ENCODE measurements at regions not wholly inside any gene's neighbourhood (a gene's known extent, or its start where the extent isn't known, plus 50 kb on each side); places are given as distances from the start of the nearest gene placed in this dataset.
A peak's percentile ranks its signal among the peaks of the same experiment; 100 is the strongest.

DNA sequence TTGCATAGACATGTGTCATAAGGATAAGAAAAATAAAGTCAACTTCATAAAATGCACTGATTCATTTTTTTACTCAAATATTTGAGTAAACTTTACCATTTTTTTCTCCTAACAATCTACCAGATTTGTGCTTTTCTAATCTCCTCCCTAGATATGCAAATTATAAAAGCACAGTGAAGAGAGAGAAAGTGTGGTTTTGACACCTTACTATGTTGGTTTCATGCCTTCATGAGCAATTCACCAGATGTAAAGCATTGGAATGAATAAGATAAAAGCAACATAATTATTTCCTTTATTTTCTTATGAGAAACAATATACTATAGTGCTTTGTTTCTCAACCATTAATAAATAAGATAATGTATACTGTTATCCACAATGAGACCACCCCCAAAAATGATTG is 432.5 kb upstream of the PCDH15 start:
- no peaks in the 10 kb centered on the region for H3K27me3 ChIP-seq (ENCODE audit: insufficient read depth, poor library complexity, severe bottlenecking)
- H3K27ac ChIP-seq (replicated peaks), result no peak overlapping the region
- no peak overlapping the region for H3K4me3 ChIP-seq (replicated peaks; ENCODE audit: insufficient read depth, low read length)
- DNase-seq (ENCODE audit: low read depth in 1 of 2, low spot score in 1 of 2), result no peak
- TF ChIP-seq REST (IDR thresholded peaks at IDR 0.05; ENCODE audit: insufficient replicate concordance, low read depth) (no peak), GABPA (IDR thresholded peaks at IDR 0.05; ENCODE audit: low read depth) (no peak), POLR2AphosphoS5 (IDR thresholded peaks at IDR 0.05; ENCODE audit: low read depth) (no peak), SPI1 (IDR thresholded peaks at IDR 0.05; ENCODE audit: borderline replicate concordance, low read depth) (no peak)
- TF ChIP-seq, protein P1, sequence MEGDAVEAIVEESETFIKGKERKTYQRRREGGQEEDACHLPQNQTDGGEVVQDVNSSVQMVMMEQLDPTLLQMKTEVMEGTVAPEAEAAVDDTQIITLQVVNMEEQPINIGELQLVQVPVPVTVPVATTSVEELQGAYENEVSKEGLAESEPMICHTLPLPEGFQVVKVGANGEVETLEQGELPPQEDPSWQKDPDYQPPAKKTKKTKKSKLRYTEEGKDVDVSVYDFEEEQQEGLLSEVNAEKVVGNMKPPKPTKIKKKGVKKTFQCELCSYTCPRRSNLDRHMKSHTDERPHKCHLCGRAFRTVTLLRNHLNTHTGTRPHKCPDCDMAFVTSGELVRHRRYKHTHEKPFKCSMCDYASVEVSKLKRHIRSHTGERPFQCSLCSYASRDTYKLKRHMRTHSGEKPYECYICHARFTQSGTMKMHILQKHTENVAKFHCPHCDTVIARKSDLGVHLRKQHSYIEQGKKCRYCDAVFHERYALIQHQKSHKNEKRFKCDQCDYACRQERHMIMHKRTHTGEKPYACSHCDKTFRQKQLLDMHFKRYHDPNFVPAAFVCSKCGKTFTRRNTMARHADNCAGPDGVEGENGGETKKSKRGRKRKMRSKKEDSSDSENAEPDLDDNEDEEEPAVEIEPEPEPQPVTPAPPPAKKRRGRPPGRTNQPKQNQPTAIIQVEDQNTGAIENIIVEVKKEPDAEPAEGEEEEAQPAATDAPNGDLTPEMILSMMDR (IDR thresholded peaks at IDR 0.05; ENCODE audit: insufficient read depth, low read length), result no peak

- no peak overlapping the region for H3K4me3 ChIP-seq (replicated peaks; ENCODE audit: insufficient read depth, low read length)
- no peak for DNase-seq (ENCODE audit: low read depth in 1 of 2, low spot score in 1 of 2)
- TF ChIP-seq GABPA (IDR thresholded peaks at IDR 0.05; ENCODE audit: low read depth) (no peak), REST (IDR thresholded peaks at IDR 0.05; ENCODE audit: insufficient replicate concordance, low read depth) (no peak)
- TF ChIP-seq, protein P1 (IDR thresholded peaks at IDR 0.05; ENCODE audit: insufficient read depth, low read length), result no peak
- no peak overlapping the region for H3K27ac ChIP-seq (replicated peaks)
- H3K27me3 ChIP-seq (ENCODE audit: insufficient read depth, poor library complexity, severe bottlenecking), result no peaks in the 10 kb centered on the region
Measured at GRCh38 chr10:55233090-55233489, 432.1 kb upstream of the PCDH15 start.

- no peak overlapping the region for H3K4me3 ChIP-seq (replicated peaks; ENCODE audit: insufficient read depth, low read length)
- H3K27me3 ChIP-seq (ENCODE audit: insufficient read depth, poor library complexity, severe bottlenecking), result no peaks in the 10 kb centered on the region
- peak in 1 of 2 experiments; percentile 8 for DNase-seq (ENCODE audit: low read depth in 1 of 2, low spot score in 1 of 2)
- TF ChIP-seq, protein P1 (IDR thresholded peaks at IDR 0.05; ENCODE audit: insufficient read depth, low read length), result no peak
- TF ChIP-seq POLR2AphosphoS5 (IDR thresholded peaks at IDR 0.05; ENCODE audit: low read depth) (no peak), SPI1 (IDR thresholded peaks at IDR 0.05; ENCODE audit: borderline replicate concordance, low read depth) (no peak), GABPA (IDR thresholded peaks at IDR 0.05; ENCODE audit: low read depth) (no peak), REST (IDR thresholded peaks at IDR 0.05; ENCODE audit: insufficient replicate concordance, low read depth) (no peak)
- no peak overlapping the region for H3K27ac ChIP-seq (replicated peaks)
Measured at GRCh38 chr10:55232553-55232952, 431.5 kb upstream of the PCDH15 start.

All from HL-60 (cell line).